Cardiac muscle cell (in vitro differentiated cells and primary cell): ENCODE measurements at regions not wholly inside any gene's neighbourhood (a gene's known extent, or its start where the extent isn't known, plus 50 kb on each side); places are given as distances from the start of the nearest gene placed in this dataset.

Experiments
- DNase-seq, 2 donors: peaks; one replicate each; pipeline versions ENCODE4 v3.0.0 to v3.0.0-alpha.2; 2010 to 2017; ENCODE audit warnings: low read depth in 1 of 2, low spot score in 1 of 2
- H3K27ac ChIP-seq: fragments of 200-600 bp; sonication (generic); 2 replicates; pipeline ENCODE4 v1.5.1; 2016
- H3K27me3 ChIP-seq: fragments of 200-600 bp; sonication (generic); 2 replicates; pipeline ENCODE4 v1.6.0; 2016; ENCODE audit warnings: control low read depth
- H3K36me3 ChIP-seq: fragments of 200-600 bp; sonication (generic); 2 replicates; pipeline ENCODE4 v1.5.1; 2016; ENCODE audit warnings: control low read depth
- H3K4me1 ChIP-seq: fragments of 200-600 bp; sonication (generic); 2 replicates; pipeline ENCODE4 v1.8.1; 2017; ENCODE audit warnings: low read depth, mild to moderate bottlenecking, mixed run types
- H3K4me3 ChIP-seq: fragments of 200-600 bp; sonication (generic); 2 replicates; pipeline ENCODE4 v1.5.1; 2016; ENCODE audit warnings: mild to moderate bottlenecking
- H3K9me3 ChIP-seq: fragments of 200-600 bp; sonication (generic); 2 replicates; pipeline ENCODE4 v1.5.1; 2017; ENCODE audit warnings: low read depth, mild to moderate bottlenecking, control low read depth
- TF ChIP-seq, protein P1 (sequence below): IDR thresholded peaks from 2 replicates; pipeline ENCODE4 v1.5.1; 2012; ENCODE audit warnings: low read depth, mild to moderate bottlenecking, low read length

DNA sequence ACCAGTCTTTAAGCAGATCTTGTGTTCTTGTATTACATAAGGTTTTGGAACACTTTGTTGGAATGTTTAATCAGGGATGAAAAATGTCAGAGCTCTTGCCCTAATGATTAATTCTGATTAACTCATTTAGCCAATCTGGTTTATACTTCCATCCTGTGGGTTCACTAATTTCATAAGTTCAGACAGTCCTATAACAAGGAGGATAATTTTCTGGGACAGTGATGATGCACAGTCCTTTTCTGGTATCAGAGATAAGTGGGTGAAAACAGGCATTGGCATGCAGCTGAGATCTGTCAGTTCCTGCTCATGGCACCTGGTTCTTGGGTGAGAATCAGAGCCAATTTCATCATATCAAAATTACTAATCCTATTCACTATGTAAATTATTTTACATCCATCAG, 125.0 kb upstream of the LAMA2 start:
- H3K4me3 ChIP-seq: no peak overlapping the region
- DNase-seq: no peak
- no peak overlapping the region for H3K27ac ChIP-seq
- H3K9me3 ChIP-seq: no peaks in the 10 kb centered on the region
- H3K36me3 ChIP-seq: no peaks in the 10 kb centered on the region
- TF ChIP-seq, protein P1, sequence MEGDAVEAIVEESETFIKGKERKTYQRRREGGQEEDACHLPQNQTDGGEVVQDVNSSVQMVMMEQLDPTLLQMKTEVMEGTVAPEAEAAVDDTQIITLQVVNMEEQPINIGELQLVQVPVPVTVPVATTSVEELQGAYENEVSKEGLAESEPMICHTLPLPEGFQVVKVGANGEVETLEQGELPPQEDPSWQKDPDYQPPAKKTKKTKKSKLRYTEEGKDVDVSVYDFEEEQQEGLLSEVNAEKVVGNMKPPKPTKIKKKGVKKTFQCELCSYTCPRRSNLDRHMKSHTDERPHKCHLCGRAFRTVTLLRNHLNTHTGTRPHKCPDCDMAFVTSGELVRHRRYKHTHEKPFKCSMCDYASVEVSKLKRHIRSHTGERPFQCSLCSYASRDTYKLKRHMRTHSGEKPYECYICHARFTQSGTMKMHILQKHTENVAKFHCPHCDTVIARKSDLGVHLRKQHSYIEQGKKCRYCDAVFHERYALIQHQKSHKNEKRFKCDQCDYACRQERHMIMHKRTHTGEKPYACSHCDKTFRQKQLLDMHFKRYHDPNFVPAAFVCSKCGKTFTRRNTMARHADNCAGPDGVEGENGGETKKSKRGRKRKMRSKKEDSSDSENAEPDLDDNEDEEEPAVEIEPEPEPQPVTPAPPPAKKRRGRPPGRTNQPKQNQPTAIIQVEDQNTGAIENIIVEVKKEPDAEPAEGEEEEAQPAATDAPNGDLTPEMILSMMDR: no peak
- no peaks in the 10 kb centered on the region for H3K27me3 ChIP-seq
- no peaks in the 10 kb centered on the region for H3K4me1 ChIP-seq

DNA sequence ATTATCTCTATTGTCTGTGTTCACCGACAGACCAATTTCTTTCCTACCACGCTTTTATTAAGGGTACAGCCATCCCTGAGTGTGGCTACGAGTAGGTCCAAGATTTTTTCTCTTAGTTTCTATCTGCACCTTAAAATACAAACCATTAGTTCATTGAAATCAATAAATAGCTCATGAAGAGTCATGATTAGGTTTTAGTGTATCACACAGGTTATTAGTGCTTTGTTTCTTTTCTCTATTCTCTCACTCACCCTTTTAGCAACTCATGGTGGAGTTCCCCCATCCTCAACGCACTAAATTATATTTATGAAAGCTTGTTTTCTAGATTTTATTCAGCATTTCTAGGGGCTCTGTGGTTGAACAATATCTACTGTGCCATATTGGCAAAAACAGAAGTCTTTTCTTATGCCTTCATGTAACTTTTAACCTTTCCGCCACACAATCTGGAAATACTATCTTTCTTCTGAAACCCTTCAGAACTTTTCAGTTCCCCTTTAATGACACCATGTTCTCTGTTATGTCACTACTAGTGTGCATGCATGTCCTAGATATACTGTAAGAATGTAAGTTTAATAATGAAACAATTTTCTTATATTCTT, 128.2 kb upstream of the LAMA2 start:
- Histone ChIP-seq H3K36me3 (no peaks in the 10 kb centered on the region), H3K9me3 (no peaks in the 10 kb centered on the region), H3K4me1 (no peaks in the 10 kb centered on the region), H3K27ac (no peak overlapping the region), H3K4me3 (no peak overlapping the region), H3K27me3 (no peaks in the 10 kb centered on the region)
- no peak for DNase-seq
- TF ChIP-seq, protein P1: no peak

DNA sequence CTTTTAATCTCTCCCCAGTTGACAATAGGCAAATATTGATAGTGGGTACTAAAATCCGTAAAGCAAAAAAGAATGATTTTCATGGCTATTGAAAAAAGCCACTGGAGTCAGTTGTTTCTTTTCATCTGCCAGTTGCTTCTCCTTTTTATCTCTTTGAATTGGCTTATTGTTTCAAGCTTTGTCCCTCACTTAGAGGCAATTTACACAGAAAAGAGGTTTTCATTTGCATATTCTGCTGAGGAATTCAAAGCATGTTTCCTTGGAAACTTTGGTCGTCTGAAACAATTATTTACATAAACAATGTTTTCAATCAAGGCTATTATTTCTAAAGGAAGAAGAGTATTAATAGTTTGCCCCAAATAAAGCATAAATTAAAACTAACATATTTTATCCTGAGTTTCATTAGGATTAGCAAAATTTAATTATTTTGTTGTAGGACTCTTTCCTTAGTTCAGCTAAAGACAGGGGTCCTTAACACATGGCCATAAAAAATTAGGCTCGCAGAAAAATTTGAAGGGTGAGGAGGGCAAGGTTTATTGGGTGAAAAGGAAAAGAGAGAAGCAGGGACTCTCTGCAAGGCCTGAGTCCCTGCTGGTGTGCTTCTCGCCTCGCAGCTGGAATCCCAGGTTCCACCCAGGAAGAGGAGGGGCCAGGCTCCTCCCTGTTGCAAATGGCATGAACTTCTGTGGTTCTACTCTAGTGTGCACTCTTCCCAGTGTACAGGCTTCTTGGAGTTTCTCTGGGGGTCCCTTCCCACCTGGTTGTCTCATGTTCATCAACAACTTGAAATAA, 138.8 kb upstream of the LAMA2 start:
- TF ChIP-seq, protein P1: no peak
- Histone ChIP-seq H3K27ac (no peak overlapping the region), H3K27me3 (no peaks in the 10 kb centered on the region)

DNA sequence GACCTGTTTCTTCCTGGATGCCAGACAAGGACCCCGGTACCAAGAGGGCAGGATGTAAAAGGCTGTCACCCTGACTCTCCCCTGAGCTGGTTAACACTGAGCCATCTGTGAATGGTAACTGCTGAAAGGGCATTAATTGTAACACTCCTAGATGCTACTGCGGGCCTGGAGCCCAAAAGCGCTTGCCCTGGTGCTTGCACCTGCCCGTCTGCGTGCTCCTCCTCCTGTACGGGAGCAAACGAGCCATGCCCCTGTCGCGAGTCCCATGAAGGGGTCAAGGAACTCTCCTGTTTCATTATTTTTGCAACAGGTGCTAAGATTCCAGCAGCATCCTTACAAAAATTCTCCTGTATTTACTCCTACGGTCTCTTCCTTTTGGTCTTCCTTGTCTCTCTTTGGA, 140.0 kb upstream of the LAMA2 start:
- DNase-seq: no peak
- H3K36me3 ChIP-seq: no peaks in the 10 kb centered on the region
- H3K27me3 ChIP-seq: no peaks in the 10 kb centered on the region
- H3K4me1 ChIP-seq: no peaks in the 10 kb centered on the region
- TF ChIP-seq, protein P1: no peak
- no peaks in the 10 kb centered on the region for H3K9me3 ChIP-seq
- H3K27ac ChIP-seq: no peak overlapping the region
- H3K4me3 ChIP-seq: no peak overlapping the region

More for the DNA sequence above, 138.8 kb upstream of the LAMA2 start:
- H3K36me3 ChIP-seq: no peaks in the 10 kb centered on the region
- H3K9me3 ChIP-seq: no peaks in the 10 kb centered on the region
- no peaks in the 10 kb centered on the region for H3K4me1 ChIP-seq
- no peak for DNase-seq
- no peak overlapping the region for H3K4me3 ChIP-seq

DNA sequence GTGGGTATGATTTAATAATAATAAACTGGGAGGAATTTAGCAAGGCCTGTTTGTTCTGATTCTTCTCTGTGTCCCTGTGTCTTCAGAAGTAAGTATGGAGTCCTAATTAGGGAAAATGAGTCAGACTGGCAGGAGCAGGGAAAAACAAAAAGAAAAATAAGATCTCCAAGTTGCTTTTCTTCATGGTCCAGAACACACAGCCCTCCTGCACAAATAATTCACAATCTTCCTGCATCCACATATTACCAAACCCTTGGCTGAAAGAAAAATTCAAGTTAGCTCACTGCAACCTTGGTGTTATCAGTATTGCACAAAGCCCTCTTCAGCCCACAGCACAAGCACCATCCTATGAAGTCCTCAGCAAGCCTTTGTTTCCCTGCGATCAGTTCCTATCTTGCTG, 142.0 kb upstream of the LAMA2 start:
- DNase-seq: peak in 1 of 2 donors; percentile 11
- no peaks in the 10 kb centered on the region for H3K4me1 ChIP-seq

More for the DNA sequence above, 142.0 kb upstream of the LAMA2 start:
- Histone ChIP-seq H3K27ac (no peak overlapping the region), H3K36me3 (no peaks in the 10 kb centered on the region), H3K9me3 (no peaks in the 10 kb centered on the region), H3K27me3 (no peaks in the 10 kb centered on the region), H3K4me3 (no peak overlapping the region)
- TF ChIP-seq, protein P1: no peak
